IMR-90 (cell line): ENCODE measurements at regions not wholly inside any gene's neighbourhood (a gene's known extent, or its start where the extent isn't known, plus 50 kb on each side); places are given as distances from the start of the nearest gene placed in this dataset.

Experiments
- ATAC-seq: fragments of 200-7000 bp; cut with Tn5 transposase; 2 replicates; pipeline ENCODE4 v1.9.1; 2020; ENCODE audit warnings: low read depth, mild to moderate bottlenecking, moderate library complexity
- BruUV-seq: library from RNA; stranded (reverse); fragments of 400-500 nt; replicated peaks from 2 replicates; lab custom pipeline; 2021; lab: Mats Ljungman, UMichigan
- CTCF ChIA-PET: fragments of 300-600 bp; formaldehyde crosslinking; extraction: SDS; loops from one replicate; lab custom pipeline; 2021; ENCODE audit warnings: antibody characterized with exemption; lab: Yijun Ruan, JAX
- POLR2A ChIA-PET: fragments of 300-600 bp; sonication (Branson Sonifier 250); formaldehyde crosslinking; loops from one replicate; lab custom pipeline; 2022; ENCODE audit warnings: antibody characterized with exemption; ENCODE audit not compliant: unreplicated experiment; lab: Charles Lee
- DNase-seq: peaks from one replicate; pipeline ENCODE4 v3.0.0; 2013
- H2AFZ ChIP-seq: replicated peaks from 2 replicates; pipeline ENCODE3; 2013; ENCODE audit warnings: low read length, mild to moderate bottlenecking; ENCODE audit not compliant: poor library complexity
- H2AK5ac ChIP-seq: 2 replicates; pipeline ENCODE4 v1.6.1; 2013; ENCODE audit warnings: low read depth, low read length, inconsistent platforms
- H2AK9ac ChIP-seq: replicated peaks from 2 replicates; pipeline ENCODE3; 2013; ENCODE audit warnings: mild to moderate bottlenecking, low read depth, low read length, moderate library complexity; ENCODE audit not compliant: poor library complexity
- H2BK120ac ChIP-seq: 2 replicates; pipeline ENCODE4 v1.6.1; 2013; ENCODE audit warnings: low read depth, low read length, inconsistent platforms
- H2BK15ac ChIP-seq: 3 replicates; pipeline ENCODE4 v1.6.1; 2013; ENCODE audit warnings: low read depth, low read length, inconsistent platforms
- H2BK20ac ChIP-seq: 2 replicates; pipeline ENCODE4 v1.6.1; 2013; ENCODE audit warnings: low read depth, mild to moderate bottlenecking, inconsistent platforms, low read length, moderate library complexity
- H2BK5ac ChIP-seq: 2 replicates; pipeline ENCODE4 v1.6.1; 2013; ENCODE audit warnings: mild to moderate bottlenecking, low read depth, low read length, inconsistent platforms; ENCODE audit not compliant: poor library complexity, severe bottlenecking
- H3K14ac ChIP-seq: replicated peaks from 2 replicates; pipeline ENCODE4 v1.6.1; 2013; ENCODE audit warnings: low read depth, low read length, inconsistent platforms
- H3K18ac ChIP-seq: 2 replicates; pipeline ENCODE4 v1.6.1; 2013; ENCODE audit warnings: low read depth, low read length, control low read depth
- H3K23ac ChIP-seq: 2 replicates; pipeline ENCODE4 v1.6.1; 2013; ENCODE audit warnings: low read depth, low read length, inconsistent platforms
- H3K27ac ChIP-seq: 2 replicates; pipeline ENCODE4 v1.5.1; 2013; ENCODE audit warnings: mild to moderate bottlenecking, control low read depth, low read length; ENCODE audit not compliant: insufficient read depth
- H3K27me3 ChIP-seq: 2 replicates; pipeline ENCODE4 v1.6.1; 2013; ENCODE audit warnings: low read length; ENCODE audit not compliant: control insufficient read depth, insufficient read depth
- H3K36me3 ChIP-seq: 2 replicates; pipeline ENCODE4 v1.6.1; 2013; ENCODE audit warnings: low read length, mixed read lengths; ENCODE audit not compliant: control insufficient read depth, insufficient read depth
- H3K4ac ChIP-seq: 2 replicates; pipeline ENCODE4 v1.6.1; 2013; ENCODE audit warnings: low read depth, low read length, inconsistent platforms
- H3K4me1 ChIP-seq: 2 replicates; pipeline ENCODE4 v1.6.1; 2013; ENCODE audit warnings: low read length, mixed read lengths; ENCODE audit not compliant: control insufficient read depth, insufficient read depth
- H3K4me2 ChIP-seq: 2 replicates; pipeline ENCODE4 v1.6.1; 2013; ENCODE audit warnings: low read depth, mild to moderate bottlenecking, control low read depth, low read length, moderate library complexity
- H3K4me3 ChIP-seq: 2 replicates; pipeline ENCODE4 v1.5.1; 2013; ENCODE audit warnings: low read depth, mild to moderate bottlenecking, control low read depth, low read length, moderate library complexity; ENCODE audit not compliant: insufficient read depth
- H3K56ac ChIP-seq: 2 replicates; pipeline ENCODE4 v1.6.1; 2013; ENCODE audit warnings: low read length, inconsistent platforms; ENCODE audit not compliant: insufficient read depth; ENCODE audit errors: extremely low read depth
- H3K79me1 ChIP-seq, 2 experiments: 2 replicates each; pipeline ENCODE4 v1.6.1; 2013; ENCODE audit warnings: low read length in 2 of 2, inconsistent platforms in 1 of 2, low read depth in 1 of 2
- H3K9ac ChIP-seq: 2 replicates; pipeline ENCODE4 v1.6.1; 2013; ENCODE audit warnings: low read depth, low read length, control low read depth
- H3K9me1 ChIP-seq: 2 replicates; pipeline ENCODE4 v1.6.1; 2013; ENCODE audit warnings: low read length, inconsistent platforms; ENCODE audit not compliant: insufficient read depth
- H3K9me3 ChIP-seq: 2 replicates; pipeline ENCODE4 v1.6.1; 2013; ENCODE audit warnings: low read length; ENCODE audit not compliant: control insufficient read depth, insufficient read depth
- H4K20me1 ChIP-seq: 2 replicates; pipeline ENCODE4 v1.6.1; 2013; ENCODE audit warnings: low read length, inconsistent platforms; ENCODE audit not compliant: insufficient read depth
- H4K5ac ChIP-seq: 2 replicates; pipeline ENCODE4 v1.6.1; 2013; ENCODE audit warnings: mild to moderate bottlenecking, low read depth, low read length, control low read depth
- H4K8ac ChIP-seq, 2 experiments: 2 replicates each; pipeline ENCODE4 v1.6.1; 2013; ENCODE audit warnings: low read depth in 2 of 2, low read length in 2 of 2, control low read depth in 1 of 2, inconsistent platforms in 1 of 2
- H4K91ac ChIP-seq: 2 replicates; pipeline ENCODE4 v1.6.1; 2013; ENCODE audit warnings: low read depth, low read length, inconsistent platforms; ENCODE audit not compliant: insufficient read depth
- BHLHE40 ChIP-seq: fragments of 150-350 bp; IDR thresholded peaks from 2 replicates; pipeline ENCODE4 v1.6.1; 2016; ENCODE audit warnings: mild to moderate bottlenecking, low read depth, low read length
- CEBPB ChIP-seq: IDR thresholded peaks from 2 replicates; pipeline ENCODE4 v1.6.1; 2012; ENCODE audit warnings: low read depth, low read length, improper control_type of control experiment
- CHD1 ChIP-seq: IDR thresholded peaks from 2 replicates; pipeline ENCODE4 v1.6.1; 2012; ENCODE audit warnings: low read depth, low read length, improper control_type of control experiment
- FOS ChIP-seq: fragments of 150-350 bp; IDR thresholded peaks from 2 replicates; pipeline ENCODE4 v1.6.1; 2016; ENCODE audit warnings: low read depth, low read length
- MAFK ChIP-seq: IDR thresholded peaks from 2 replicates; pipeline ENCODE4 v1.6.1; 2012; ENCODE audit warnings: low read depth, low read length, improper control_type of control experiment
- MAZ ChIP-seq: IDR thresholded peaks from 2 replicates; pipeline ENCODE4 v1.6.1; 2012; ENCODE audit warnings: low read depth, mild to moderate bottlenecking, low read length, improper control_type of control experiment, moderate library complexity, borderline replicate concordance
- MXI1 ChIP-seq: IDR thresholded peaks from 2 replicates; pipeline ENCODE4 v1.6.1; 2012; ENCODE audit warnings: low read depth, mild to moderate bottlenecking, low read length, moderate library complexity, borderline replicate concordance
- NFE2L2 ChIP-seq: fragments of 150-350 bp; IDR thresholded peaks from 2 replicates; pipeline ENCODE4 v1.6.1; 2016; ENCODE audit warnings: low read depth, mild to moderate bottlenecking, low read length
- POLR2A ChIP-seq: IDR thresholded peaks from 2 replicates; pipeline ENCODE4 v1.6.1; 2012; ENCODE audit warnings: mild to moderate bottlenecking, low read depth, low read length
- RAD21 ChIP-seq: IDR thresholded peaks from 2 replicates; pipeline ENCODE4 v1.6.1; 2012; ENCODE audit warnings: low read length, improper control_type of control experiment
- RCOR1 ChIP-seq: IDR thresholded peaks from 2 replicates; pipeline ENCODE4 v1.6.1; 2012; ENCODE audit warnings: mild to moderate bottlenecking, low read length, improper control_type of control experiment; ENCODE audit not compliant: insufficient replicate concordance
- RFX5 ChIP-seq: IDR thresholded peaks from 2 replicates; pipeline ENCODE4 v1.8.0; 2012; ENCODE audit warnings: low read depth, mild to moderate bottlenecking, low read length, moderate library complexity
- SMC3 ChIP-seq: fragments of 150-350 bp; IDR thresholded peaks from 2 replicates; pipeline ENCODE4 v1.6.1; 2016; ENCODE audit warnings: low read depth, mild to moderate bottlenecking, antibody characterized with exemption, low read length, moderate library complexity
- USF2 ChIP-seq: fragments of 150-350 bp; IDR thresholded peaks from 2 replicates; pipeline ENCODE4 v1.6.1; 2017; ENCODE audit warnings: mild to moderate bottlenecking, antibody characterized with exemption, low read length, low read depth
- WGBS, 2 experiments: methylation state at CpG; one replicate each; pipeline versions ENCODE4 v1.1.5 to v1.1.7; 2013; ENCODE audit warnings: missing lambda C conversion rate in 2 of 2; ENCODE audit not compliant: insufficient read length in 1 of 2; ENCODE audit errors: extremely low coverage in 2 of 2; 5-methylcytosine and 5-hydroxymethylcytosine counted together
- dilution Hi-C: fragments of 300-500 bp; cut with HindIII; formaldehyde crosslinking; loops from one replicate; pipeline ENCODE4 v1.14.3; 2018; ENCODE audit warnings: low sequenced_read_pairs; ENCODE audit not compliant: unreplicated experiment
- in situ Hi-C: fragments of 300-500 bp; cut with MboI; formaldehyde crosslinking; loops from 3 replicates; pipeline ENCODE4 v1.14.3; 2019; ENCODE audit warnings: low sequenced_read_pairs, inconsistent platforms, mixed read lengths
- intact Hi-C: fragments of 100-400 bp; cut with micrococcal nuclease; formaldehyde crosslinking; loops from 2 replicates; pipeline ENCODE4 v1.10.0; 2022
- TF ChIP-seq, protein P1 (sequence below): fragments of 150-350 bp; IDR thresholded peaks from 2 replicates; pipeline ENCODE4 v1.6.1; 2016; ENCODE audit warnings: low read depth, mild to moderate bottlenecking, low read length, moderate library complexity, borderline replicate concordance
- TF ChIP-seq, protein P2 (sequence below): conservative IDR thresholded peaks from 2 replicates; pipeline ENCODE4 v1.5.1; 2012; ENCODE audit warnings: mild to moderate bottlenecking, low read depth, low read length, improper control_type of control experiment

GRCh38 chr15:39432026-39432425 is 148.9 kb upstream of the THBS1 start:
- Histone ChIP-seq H3K4ac (peak overlapping the region; percentile 60; the same call in 1 of the 2 replicates), H4K5ac (peak overlapping the region; percentile 66; the same call in 1 of the 2 replicates), H2AFZ (no peak overlapping the region), H2AK9ac (no peak overlapping the region), H3K36me3 (no peaks in the 10 kb centered on the region), H3K9me1 (peaks cover under 1% of the 10 kb centered on the region; the same call in 1 of the 2 replicates), H3K79me1 (no peaks in the 10 kb centered on the region), H4K8ac (no peak overlapping the region), H3K4me1 (peaks cover 14% of the 10 kb centered on the region), H3K9me3 (no peaks in the 10 kb centered on the region), H3K4me2 (no peak overlapping the region), H2BK5ac (no peak overlapping the region), H3K4me3 (no peak overlapping the region), H3K27me3 (no peaks in the 10 kb centered on the region), H3K18ac (peak overlapping the region; percentile 68; the same call in 1 of the 2 replicates), H3K23ac (peak overlapping the region; percentile 36; the same call in 1 of the 2 replicates), H3K9ac (no peak overlapping the region), H3K56ac (no peak overlapping the region), H2BK20ac (peak overlapping the region; percentile 33; the same call in 1 of the 2 replicates), H3K14ac (0 out of 2 replicates have a peak overlapping the region, but pooled peaks have one; percentile 45), H4K20me1 (no peaks in the 10 kb centered on the region), H3K27ac (no peak overlapping the region), H2AK5ac (peak overlapping the region; percentile 20; the same call in 1 of the 2 replicates), H2BK120ac (peak overlapping the region; percentile 12; the same call in 1 of the 2 replicates), H2BK15ac (peak overlapping the region; percentile 87; the same call in 1 of the 3 replicates), H4K91ac (no peak overlapping the region)
- in situ Hi-C loops (no loop called here), dilution Hi-C loops (no loop called here), intact Hi-C loops (no loop called here)
- ChIA-PET CTCF (no interaction called here), POLR2A (no interaction called here)
- BruUV-seq = no TSS peak
- DNase-seq (no peak), ATAC-seq (no peak)
- TF ChIP-seq BHLHE40 = no peak
- TF ChIP-seq NFE2L2 = no peak
- no peak for TF ChIP-seq USF2
- TF ChIP-seq MAFK = no peak
- TF ChIP-seq FOS = no peak
- TF ChIP-seq MXI1 = no peak
- no peak for TF ChIP-seq MAZ
- no peak for TF ChIP-seq SMC3
- TF ChIP-seq RFX5 = no peak
- TF ChIP-seq RAD21 = no peak
- TF ChIP-seq, protein P1, sequence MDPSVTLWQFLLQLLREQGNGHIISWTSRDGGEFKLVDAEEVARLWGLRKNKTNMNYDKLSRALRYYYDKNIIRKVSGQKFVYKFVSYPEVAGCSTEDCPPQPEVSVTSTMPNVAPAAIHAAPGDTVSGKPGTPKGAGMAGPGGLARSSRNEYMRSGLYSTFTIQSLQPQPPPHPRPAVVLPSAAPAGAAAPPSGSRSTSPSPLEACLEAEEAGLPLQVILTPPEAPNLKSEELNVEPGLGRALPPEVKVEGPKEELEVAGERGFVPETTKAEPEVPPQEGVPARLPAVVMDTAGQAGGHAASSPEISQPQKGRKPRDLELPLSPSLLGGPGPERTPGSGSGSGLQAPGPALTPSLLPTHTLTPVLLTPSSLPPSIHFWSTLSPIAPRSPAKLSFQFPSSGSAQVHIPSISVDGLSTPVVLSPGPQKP = no peak
- TF ChIP-seq CHD1 = no peak
- TF ChIP-seq RCOR1 = no peak
- TF ChIP-seq, protein P2, sequence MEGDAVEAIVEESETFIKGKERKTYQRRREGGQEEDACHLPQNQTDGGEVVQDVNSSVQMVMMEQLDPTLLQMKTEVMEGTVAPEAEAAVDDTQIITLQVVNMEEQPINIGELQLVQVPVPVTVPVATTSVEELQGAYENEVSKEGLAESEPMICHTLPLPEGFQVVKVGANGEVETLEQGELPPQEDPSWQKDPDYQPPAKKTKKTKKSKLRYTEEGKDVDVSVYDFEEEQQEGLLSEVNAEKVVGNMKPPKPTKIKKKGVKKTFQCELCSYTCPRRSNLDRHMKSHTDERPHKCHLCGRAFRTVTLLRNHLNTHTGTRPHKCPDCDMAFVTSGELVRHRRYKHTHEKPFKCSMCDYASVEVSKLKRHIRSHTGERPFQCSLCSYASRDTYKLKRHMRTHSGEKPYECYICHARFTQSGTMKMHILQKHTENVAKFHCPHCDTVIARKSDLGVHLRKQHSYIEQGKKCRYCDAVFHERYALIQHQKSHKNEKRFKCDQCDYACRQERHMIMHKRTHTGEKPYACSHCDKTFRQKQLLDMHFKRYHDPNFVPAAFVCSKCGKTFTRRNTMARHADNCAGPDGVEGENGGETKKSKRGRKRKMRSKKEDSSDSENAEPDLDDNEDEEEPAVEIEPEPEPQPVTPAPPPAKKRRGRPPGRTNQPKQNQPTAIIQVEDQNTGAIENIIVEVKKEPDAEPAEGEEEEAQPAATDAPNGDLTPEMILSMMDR = no peak
- no peak for TF ChIP-seq CEBPB
- TF ChIP-seq POLR2A = no peak
- no CpG with 5 or more reads among the region's 1 CpG for WGBS, 2 experiments
